HCT116 (cell line): ENCODE measurements at regions not wholly inside any gene's neighbourhood (a gene's known extent, or its start where the extent isn't known, plus 50 kb on each side); places are given as distances from the start of the nearest gene placed in this dataset.

Source experiments
- CEBPB ChIP-seq: IDR thresholded peaks from 2 replicates; pipeline ENCODE4 v1.6.1; 2012; ENCODE audit warnings: low read depth
- EZH2 ChIP-seq: fragments of 200-600 bp; sonication (generic); IDR thresholded peaks from 2 replicates; pipeline ENCODE4 v1.6.1; 2017; ENCODE audit warnings: antibody characterized with exemption, mixed run types
- EZH2phosphoT487 ChIP-seq: fragments of 200-600 bp; IDR thresholded peaks from 2 replicates; pipeline ENCODE4 v1.6.1; 2018; ENCODE audit warnings: antibody characterized with exemption, borderline replicate concordance
- POLR2AphosphoS5 ChIP-seq: IDR thresholded peaks from 2 replicates; pipeline ENCODE4 v1.6.1; 2011; ENCODE audit warnings: mild to moderate bottlenecking, low read depth, low read length, moderate library complexity
- RAD21 ChIP-seq: IDR thresholded peaks from 2 replicates; pipeline ENCODE4 v1.6.1; 2012; ENCODE audit warnings: low read depth, mild to moderate bottlenecking
- SP1 ChIP-seq: IDR thresholded peaks from 2 replicates; pipeline ENCODE4 v1.6.1; 2012; ENCODE audit warnings: low read depth
- TCF7L2 ChIP-seq: IDR thresholded peaks from 2 replicates; pipeline ENCODE4 v1.7.0; 2011; ENCODE audit warnings: borderline replicate concordance, inconsistent platforms; ENCODE audit not compliant: insufficient read depth, insufficient read length; ENCODE audit errors: extremely low read depth
- YY1 ChIP-seq: IDR thresholded peaks from 2 replicates; pipeline ENCODE4 v1.6.1; 2011; ENCODE audit warnings: low read length, low read depth, moderate library complexity, mild to moderate bottlenecking; ENCODE audit not compliant: insufficient replicate concordance; ENCODE audit errors: extremely low read depth
- TF ChIP-seq, protein P1 (sequence below), 3 experiments: fragments of 200-600 bp in 1 of 3; sonication (generic) in 1 of 3; IDR thresholded peaks in 2 of 3; conservative IDR thresholded peaks in 1 of 3; 2 replicates each; pipeline ENCODE4 v1.5.1; 2012 to 2017; ENCODE audit warnings: low read depth in 2 of 3, low read length in 2 of 3, antibody characterized with exemption in 1 of 3, borderline replicate concordance in 1 of 3, control low read depth in 1 of 3, mild to moderate bottlenecking in 1 of 3, mixed read lengths in 1 of 3, mixed run types in 1 of 3, moderate library complexity in 1 of 3; ENCODE audit not compliant: insufficient read depth in 1 of 3
- TF ChIP-seq, protein P2 (sequence below): IDR thresholded peaks from 2 replicates; pipeline ENCODE4 v1.6.1; 2012
- TF ChIP-seq, protein P3 (sequence below): IDR thresholded peaks from 2 replicates; pipeline ENCODE4 v1.6.1; 2011; ENCODE audit warnings: mild to moderate bottlenecking, low read length, moderate library complexity; ENCODE audit not compliant: insufficient replicate concordance; ENCODE audit errors: extremely low read depth
- TF ChIP-seq, protein P4 (sequence below): IDR thresholded peaks from 2 replicates; pipeline ENCODE4 v1.6.1; 2012

DNA sequence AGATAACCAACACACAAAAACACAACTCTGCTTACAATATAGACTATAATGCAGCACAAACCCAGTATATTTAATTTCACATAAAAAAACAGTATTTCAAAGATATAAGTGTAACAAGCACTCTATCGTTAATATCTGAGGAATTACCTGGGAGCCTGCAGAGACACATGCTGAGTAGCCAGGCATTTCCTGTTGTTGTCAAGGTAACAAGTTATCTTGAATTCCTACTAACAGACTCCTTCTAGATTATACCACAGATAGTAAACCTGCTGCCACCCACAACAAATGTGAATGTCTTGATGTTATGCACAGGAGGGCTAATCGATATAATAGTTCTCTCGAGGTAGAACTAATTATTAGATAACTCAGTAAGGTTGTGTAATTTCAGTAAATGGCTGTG lies 826.0 kb upstream of the PRR20A start:
- no peak for TF ChIP-seq RAD21
- TF ChIP-seq, protein P1, sequence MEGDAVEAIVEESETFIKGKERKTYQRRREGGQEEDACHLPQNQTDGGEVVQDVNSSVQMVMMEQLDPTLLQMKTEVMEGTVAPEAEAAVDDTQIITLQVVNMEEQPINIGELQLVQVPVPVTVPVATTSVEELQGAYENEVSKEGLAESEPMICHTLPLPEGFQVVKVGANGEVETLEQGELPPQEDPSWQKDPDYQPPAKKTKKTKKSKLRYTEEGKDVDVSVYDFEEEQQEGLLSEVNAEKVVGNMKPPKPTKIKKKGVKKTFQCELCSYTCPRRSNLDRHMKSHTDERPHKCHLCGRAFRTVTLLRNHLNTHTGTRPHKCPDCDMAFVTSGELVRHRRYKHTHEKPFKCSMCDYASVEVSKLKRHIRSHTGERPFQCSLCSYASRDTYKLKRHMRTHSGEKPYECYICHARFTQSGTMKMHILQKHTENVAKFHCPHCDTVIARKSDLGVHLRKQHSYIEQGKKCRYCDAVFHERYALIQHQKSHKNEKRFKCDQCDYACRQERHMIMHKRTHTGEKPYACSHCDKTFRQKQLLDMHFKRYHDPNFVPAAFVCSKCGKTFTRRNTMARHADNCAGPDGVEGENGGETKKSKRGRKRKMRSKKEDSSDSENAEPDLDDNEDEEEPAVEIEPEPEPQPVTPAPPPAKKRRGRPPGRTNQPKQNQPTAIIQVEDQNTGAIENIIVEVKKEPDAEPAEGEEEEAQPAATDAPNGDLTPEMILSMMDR (IDR thresholded peaks at IDR 0.05 in 2 of 3, conservative IDR thresholded peaks at IDR 0.05 in 1 of 3; ENCODE audit: borderline replicate concordance in 1 of 3, insufficient read depth in 1 of 3, low read depth in 2 of 3, low read length in 2 of 3), result no peak
- TF ChIP-seq, protein P2, sequence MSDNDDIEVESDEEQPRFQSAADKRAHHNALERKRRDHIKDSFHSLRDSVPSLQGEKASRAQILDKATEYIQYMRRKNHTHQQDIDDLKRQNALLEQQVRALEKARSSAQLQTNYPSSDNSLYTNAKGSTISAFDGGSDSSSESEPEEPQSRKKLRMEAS, result no peak
- TF ChIP-seq, protein P3, sequence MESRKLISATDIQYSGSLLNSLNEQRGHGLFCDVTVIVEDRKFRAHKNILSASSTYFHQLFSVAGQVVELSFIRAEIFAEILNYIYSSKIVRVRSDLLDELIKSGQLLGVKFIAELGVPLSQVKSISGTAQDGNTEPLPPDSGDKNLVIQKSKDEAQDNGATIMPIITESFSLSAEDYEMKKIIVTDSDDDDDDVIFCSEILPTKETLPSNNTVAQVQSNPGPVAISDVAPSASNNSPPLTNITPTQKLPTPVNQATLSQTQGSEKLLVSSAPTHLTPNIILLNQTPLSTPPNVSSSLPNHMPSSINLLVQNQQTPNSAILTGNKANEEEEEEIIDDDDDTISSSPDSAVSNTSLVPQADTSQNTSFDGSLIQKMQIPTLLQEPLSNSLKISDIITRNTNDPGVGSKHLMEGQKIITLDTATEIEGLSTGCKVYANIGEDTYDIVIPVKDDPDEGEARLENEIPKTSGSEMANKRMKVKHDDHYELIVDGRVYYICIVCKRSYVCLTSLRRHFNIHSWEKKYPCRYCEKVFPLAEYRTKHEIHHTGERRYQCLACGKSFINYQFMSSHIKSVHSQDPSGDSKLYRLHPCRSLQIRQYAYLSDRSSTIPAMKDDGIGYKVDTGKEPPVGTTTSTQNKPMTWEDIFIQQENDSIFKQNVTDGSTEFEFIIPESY, result no peak
- TF ChIP-seq CEBPB, result no peak
- no peak for TF ChIP-seq YY1
- TF ChIP-seq POLR2AphosphoS5, result no peak
- no peak for TF ChIP-seq SP1
- TF ChIP-seq EZH2phosphoT487, result no peak
- TF ChIP-seq EZH2, result no peak
- no peak for TF ChIP-seq TCF7L2
- TF ChIP-seq, protein P4, sequence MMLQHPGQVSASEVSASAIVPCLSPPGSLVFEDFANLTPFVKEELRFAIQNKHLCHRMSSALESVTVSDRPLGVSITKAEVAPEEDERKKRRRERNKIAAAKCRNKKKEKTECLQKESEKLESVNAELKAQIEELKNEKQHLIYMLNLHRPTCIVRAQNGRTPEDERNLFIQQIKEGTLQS, result no peak
